ENCODE measurements at regions not wholly inside any gene's neighbourhood (a gene's known extent, or its start where the extent isn't known, plus 50 kb on each side); places are given as distances from the start of the nearest gene placed in this dataset.
"Not testable (repeated sequence)": the region's sequence is repeated elsewhere in the genome, so short reads cannot be mapped to it uniquely, and the experiment has no call there.

GRCh38 chr5:124502551-124502950 is 243.9 kb downstream of the ZNF608 start:
- no peak for DNase-seq

- DNase-seq, result not testable (repeated sequence)
Observed at GRCh38 chr5:124499818-124500217, 246.6 kb downstream of the ZNF608 start.

GRCh38 chr5:124496968-124497367 is 249.5 kb downstream of the ZNF608 start:
- not testable (repeated sequence) for DNase-seq

- no peak for DNase-seq
Observed at GRCh38 chr5:124494540-124495116, 251.8 kb downstream of the ZNF608 start.

- DNase-seq, result no peak
Observed at GRCh38 chr5:124492444-124493224, 253.8 kb downstream of the ZNF608 start.

GRCh38 chr5:124490315-124490714 is 256.1 kb downstream of the ZNF608 start:
- not testable (repeated sequence) for DNase-seq

GRCh38 chr5:124481419-124481818 is 265.0 kb downstream of the ZNF608 start:
- DNase-seq, result no peak

GRCh38 chr5:124480964-124481363 is 265.5 kb downstream of the ZNF608 start:
- no peak for DNase-seq

- DNase-seq, result no peak
Observed at GRCh38 chr5:124480022-124480421, 266.4 kb downstream of the ZNF608 start.

GRCh38 chr5:124478264-124478663 is 268.2 kb downstream of the ZNF608 start:
- DNase-seq, result no peak

- DNase-seq, result no peak
Observed at GRCh38 chr5:124477577-124477976, 268.9 kb downstream of the ZNF608 start.

GRCh38 chr5:124477062-124477461 is 269.4 kb downstream of the ZNF608 start:
- DNase-seq, result no peak

- no peak for DNase-seq
Observed at GRCh38 chr5:124474528-124475215, 271.8 kb downstream of the ZNF608 start.

- DNase-seq, result no peak
Observed at GRCh38 chr5:124468671-124469411, 277.6 kb downstream of the ZNF608 start.

- no peak for DNase-seq
Observed at GRCh38 chr5:124467745-124468144, 278.7 kb downstream of the ZNF608 start.

GRCh38 chr5:124466011-124466410 is 280.4 kb downstream of the ZNF608 start:
- no peak for DNase-seq

- no peak for DNase-seq
Observed at GRCh38 chr5:124463851-124464250, 282.6 kb downstream of the ZNF608 start.

- DNase-seq, result no peak
Observed at GRCh38 chr5:124462751-124463150, 283.7 kb downstream of the ZNF608 start.

- peak; percentile 54 for DNase-seq
Observed at GRCh38 chr5:124461941-124462340, 284.5 kb downstream of the ZNF608 start.

- DNase-seq, result no peak
Observed at GRCh38 chr5:124461157-124461556, 285.3 kb downstream of the ZNF608 start.

GRCh38 chr5:124460642-124461041 is 285.8 kb downstream of the ZNF608 start:
- DNase-seq, result no peak

GRCh38 chr5:124459984-124460383 is 286.5 kb downstream of the ZNF608 start:
- no peak for DNase-seq

- no peak for DNase-seq
Observed at GRCh38 chr5:124457901-124458300, 288.5 kb downstream of the ZNF608 start.
